HepG2 (cell line): ENCODE measurements at regions not wholly inside any gene's neighbourhood (a gene's known extent, or its start where the extent isn't known, plus 50 kb on each side); places are given as distances from the start of the nearest gene placed in this dataset.

Source experiments
- ATAC-seq: fragments of 200-7000 bp; cut with Tn5 transposase; 3 replicates; pipeline ENCODE4 v1.9.1; 2020; ENCODE audit warnings: mild to moderate bottlenecking, moderate library complexity
- BruUV-seq: library from RNA; stranded (reverse); fragments of 400-500 nt; replicated peaks from 2 replicates; lab custom pipeline; 2021; lab: Mats Ljungman, UMichigan
- CTCF ChIA-PET: fragments of 300-600 bp; formaldehyde crosslinking; extraction: SDS; loops from one replicate; lab custom pipeline; 2021; ENCODE audit warnings: low total read pairs, inconsistent platforms, low intra/inter-chr PET ratio; lab: Yijun Ruan, JAX
- POLR2A ChIA-PET: fragments of 350-600 bp; sonication (Branson Sonifier 250); formaldehyde crosslinking; loops from one replicate; lab custom pipeline; 2020; ENCODE audit warnings: antibody characterized with exemption, inconsistent platforms; lab: Yijun Ruan, JAX
- DNase-seq: peaks from one replicate; pipeline ENCODE4 v3.0.0-alpha.2; 2015; ENCODE audit warnings: low spot score
- FAIRE-seq: peaks from 3 replicates; lab custom pipeline; 2011; peaks lifted over from hg19 to GRCh38; lab: Jason Lieb, UNC
- H2AFZ ChIP-seq: one replicate; pipeline ENCODE4 v1.6.1; 2011; ENCODE audit warnings: low read length, inconsistent platforms
- H3K27ac ChIP-seq: fragments of 300-600 bp; 3 replicates; pipeline ENCODE4 v1.8.0; 2011; ENCODE audit warnings: mixed run types, mild to moderate bottlenecking, mixed read lengths, low read length, inconsistent platforms; ENCODE audit not compliant: insufficient read depth; ENCODE audit errors: extremely low read length
- H3K27me3 ChIP-seq, 2 experiments: fragments of 200-600 bp in 1 of 2; 2 replicates in 1 of 2; 3 replicates in 1 of 2; pipeline versions ENCODE4 v1.6.0 to v1.8.0; 2011; ENCODE audit warnings: low read length in 2 of 2, mild to moderate bottlenecking in 2 of 2, moderate library complexity in 2 of 2, inconsistent platforms in 1 of 2; ENCODE audit not compliant: insufficient read depth in 2 of 2, control insufficient read depth in 1 of 2
- H3K36me3 ChIP-seq, 2 experiments: fragments of 200-600 bp in 1 of 2; replicated peaks in 1 of 2; 2 replicates in 1 of 2; 3 replicates in 1 of 2; pipeline versions ENCODE4 v1.5.1 to v1.8.0; 2011; ENCODE audit warnings: low read length in 2 of 2, inconsistent platforms in 1 of 2; ENCODE audit not compliant: insufficient read depth in 2 of 2, control insufficient read depth in 1 of 2
- H3K4me1 ChIP-seq: 2 replicates; pipeline ENCODE4 v1.5.1; 2012; ENCODE audit warnings: low read length, inconsistent platforms; ENCODE audit not compliant: insufficient read depth
- H3K4me2 ChIP-seq: 2 replicates; pipeline ENCODE4 v1.6.0; 2011; ENCODE audit warnings: low read depth, low read length, inconsistent platforms
- H3K4me3 ChIP-seq, 3 experiments: fragments of 200-600 bp in 1 of 3; sonication (generic), shearing (Covaris generic) in 1 of 3; replicated peaks in 1 of 3; 2 replicates each; pipeline ENCODE4 v1.5.1; 2011 to 2016; ENCODE audit warnings: low read length in 3 of 3, inconsistent platforms in 2 of 3, low read depth in 2 of 3, mild to moderate bottlenecking in 2 of 3, control low read depth in 1 of 3, mixed read lengths in 1 of 3; ENCODE audit not compliant: insufficient read depth in 1 of 3
- H3K79me2 ChIP-seq: one replicate; pipeline ENCODE4 v1.6.1; 2011; ENCODE audit warnings: low read length, inconsistent platforms; ENCODE audit not compliant: insufficient read depth
- H3K9ac ChIP-seq: 2 replicates; pipeline ENCODE4 v1.6.0; 2011; ENCODE audit warnings: mild to moderate bottlenecking, low read depth, low read length, inconsistent platforms; ENCODE audit not compliant: insufficient read depth
- H3K9me3 ChIP-seq: 2 replicates; pipeline ENCODE4 v1.5.1; 2012; ENCODE audit warnings: mild to moderate bottlenecking, low read length
- H4K20me1 ChIP-seq: 2 replicates; pipeline ENCODE4 v1.6.0; 2011; ENCODE audit warnings: inconsistent platforms, mild to moderate bottlenecking, low read length, moderate library complexity; ENCODE audit not compliant: insufficient read depth
- DMTF1 ChIP-seq: sonication (generic); formaldehyde crosslinking; IDR thresholded peaks from 2 replicates; pipeline ENCODE4 v1.4.0; 2020; ENCODE audit warnings: mild to moderate bottlenecking, missing genetic modification reagents
- EZH2 ChIP-seq: conservative IDR thresholded peaks from 2 replicates; pipeline ENCODE4 v1.6.1; 2012; ENCODE audit warnings: mild to moderate bottlenecking, low read depth, low read length, moderate library complexity
- GABPA ChIP-seq, 2 experiments: IDR thresholded peaks; 2 replicates each; pipeline ENCODE4 v1.6.1; 2011 to 2016; ENCODE audit warnings: low read depth in 2 of 2, low read length in 1 of 2, missing biosample characterization in 1 of 2, missing genetic modification characterization in 1 of 2
- KLF16 ChIP-seq, 2 experiments: sonication (generic) in 1 of 2; formaldehyde crosslinking in 1 of 2; IDR thresholded peaks; 2 replicates each; pipeline versions ENCODE4 v1.6.1 to v1.8.0; 2016 to 2023; ENCODE audit warnings: missing genetic modification reagents in 2 of 2, missing compliant biosample characterization in 1 of 2
- MLLT10 ChIP-seq: sonication (generic); formaldehyde crosslinking; IDR thresholded peaks from 2 replicates; pipeline ENCODE4 v1.4.0; 2020; ENCODE audit warnings: missing genetic modification reagents
- ZFP1 ChIP-seq: IDR thresholded peaks from 2 replicates; pipeline ENCODE4 v1.6.1; 2016
- ZNF512B ChIP-seq: sonication (generic); formaldehyde crosslinking; IDR thresholded peaks from 2 replicates; pipeline ENCODE4 v1.5.1; 2020; ENCODE audit warnings: missing genetic modification reagents, mild to moderate bottlenecking, borderline replicate concordance
- ZSCAN22 ChIP-seq: sonication (generic); formaldehyde crosslinking; IDR thresholded peaks from 2 replicates; pipeline ENCODE4 v1.4.0; 2020; ENCODE audit warnings: mild to moderate bottlenecking, missing genetic modification reagents
- WGBS: methylation state at CpG from one replicate; pipeline ENCODE4 v1.1.6; 2017; ENCODE audit warnings: low lambda C conversion rate; 5-methylcytosine and 5-hydroxymethylcytosine counted together
- in situ Hi-C: cut with HindIII; loops from 2 replicates; pipeline ENCODE4 v1.10.0; 2017; ENCODE audit warnings: low pct_unique_long_range_greater_than_20kb; ENCODE audit not compliant: extremely low pct_ligation_motif_present
- intact Hi-C: fragments of 100-400 bp; cut with micrococcal nuclease; formaldehyde crosslinking; loops from one replicate; pipeline ENCODE4 v1.10.0; 2022; ENCODE audit not compliant: unreplicated experiment

DNA sequence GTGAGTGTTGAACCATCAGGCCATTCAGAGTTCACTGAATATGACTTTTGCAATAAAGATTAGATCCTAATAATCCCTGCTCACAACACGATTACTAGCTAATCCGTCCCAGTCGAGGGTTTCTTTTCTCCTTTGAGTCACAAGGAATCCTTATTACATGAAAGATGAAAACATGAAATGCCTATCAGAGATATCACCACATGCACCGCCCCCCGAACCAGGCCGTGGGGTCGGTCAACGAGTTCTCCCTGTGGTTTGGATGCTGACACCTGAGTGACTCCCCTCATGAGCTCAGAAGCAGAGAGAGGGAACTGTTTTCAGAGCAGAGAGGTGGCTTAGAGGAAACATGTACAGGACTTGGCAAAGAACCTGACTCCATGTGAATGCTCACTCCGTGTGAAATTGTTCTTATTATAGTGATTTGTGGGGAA lies 263.3 kb downstream of the ETS1 start:
- Histone ChIP-seq H3K9ac (no peak overlapping the region), H3K9me3 (no peaks in the 10 kb centered on the region), H3K36me3 (no peaks in the 10 kb centered on the region), H3K79me2 (no peaks in the 10 kb centered on the region), H3K4me3 (no peak overlapping the region), H2AFZ (no peak overlapping the region), H3K27ac (no peak overlapping the region), H3K4me2 (no peak overlapping the region), H4K20me1 (no peaks in the 10 kb centered on the region), H3K4me1 (no peaks in the 10 kb centered on the region), H3K27me3 (peaks cover 1 to 15% of the 10 kb centered on the region in 2 experiments; a peak in 4 of 5 replicates)
- BruUV-seq, result no TSS peak
- no peak for ATAC-seq
- ChIA-PET POLR2A (no interaction called here), CTCF (no interaction called here)
- in situ Hi-C loops (no loop called here), intact Hi-C loops (no loop called here)
- FAIRE-seq, result no peak
- TF ChIP-seq ZSCAN22 (no peak), GABPA (IDR thresholded peaks at IDR 0.05; ENCODE audit: low read depth, low read length) (no peak), GABPA (CRISPR knock-in tag; IDR thresholded peaks at IDR 0.05; ENCODE audit: low read depth) (no peak), ZNF512B (CRISPR knock-in tag) (no peak), KLF16 (CRISPR knock-in tag; IDR thresholded peaks at IDR 0.05) (no peak), MLLT10 (CRISPR knock-in tag) (no peak), DMTF1 (no peak), ZFP1 (no peak), EZH2 (no peak)
- DNase-seq, result no peak
- WGBS, result 15% methylated on average over 9 of the region's 9 CpGs
